ENCODE measurements at regions not wholly inside any gene's neighbourhood (a gene's known extent, or its start where the extent isn't known, plus 50 kb on each side); places are given as distances from the start of the nearest gene placed in this dataset.

DNA sequence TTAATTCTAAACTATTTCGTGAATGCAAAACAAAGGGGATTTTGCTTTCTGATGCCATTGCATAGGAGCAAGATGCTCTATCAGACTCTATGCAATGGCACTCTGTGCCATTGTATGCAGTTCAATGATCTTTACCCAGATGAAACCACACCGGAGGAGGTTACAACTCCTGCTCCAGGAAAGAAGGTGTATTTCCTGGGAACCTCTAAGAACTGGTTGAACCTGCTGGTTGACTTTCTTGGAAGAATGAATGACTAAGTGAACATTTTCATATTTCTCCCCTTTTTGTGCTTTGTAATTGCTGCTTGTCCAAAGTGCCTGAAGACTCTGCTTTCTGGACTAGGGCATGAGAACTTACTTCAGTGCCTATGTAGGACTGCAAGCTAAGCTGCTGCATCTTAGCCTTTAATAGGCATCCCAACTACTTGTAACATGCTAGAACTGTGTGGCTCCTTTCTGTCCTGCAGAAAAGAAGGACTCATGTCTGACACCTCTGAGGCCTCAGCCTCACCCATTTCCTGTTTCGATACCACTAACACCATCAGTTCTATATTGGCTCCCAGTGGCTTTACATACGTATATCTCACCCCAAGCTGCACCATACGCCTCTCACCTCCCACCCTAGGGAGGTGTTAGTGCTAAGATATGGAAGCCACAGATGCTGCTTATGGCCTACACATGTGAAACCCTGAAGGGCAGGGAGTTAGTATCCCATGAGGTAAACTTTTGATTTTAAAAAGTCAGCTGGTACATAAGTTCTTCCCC, 193.5 kb upstream of the CNOT2 start:
- TF ChIP-seq, protein P1, sequence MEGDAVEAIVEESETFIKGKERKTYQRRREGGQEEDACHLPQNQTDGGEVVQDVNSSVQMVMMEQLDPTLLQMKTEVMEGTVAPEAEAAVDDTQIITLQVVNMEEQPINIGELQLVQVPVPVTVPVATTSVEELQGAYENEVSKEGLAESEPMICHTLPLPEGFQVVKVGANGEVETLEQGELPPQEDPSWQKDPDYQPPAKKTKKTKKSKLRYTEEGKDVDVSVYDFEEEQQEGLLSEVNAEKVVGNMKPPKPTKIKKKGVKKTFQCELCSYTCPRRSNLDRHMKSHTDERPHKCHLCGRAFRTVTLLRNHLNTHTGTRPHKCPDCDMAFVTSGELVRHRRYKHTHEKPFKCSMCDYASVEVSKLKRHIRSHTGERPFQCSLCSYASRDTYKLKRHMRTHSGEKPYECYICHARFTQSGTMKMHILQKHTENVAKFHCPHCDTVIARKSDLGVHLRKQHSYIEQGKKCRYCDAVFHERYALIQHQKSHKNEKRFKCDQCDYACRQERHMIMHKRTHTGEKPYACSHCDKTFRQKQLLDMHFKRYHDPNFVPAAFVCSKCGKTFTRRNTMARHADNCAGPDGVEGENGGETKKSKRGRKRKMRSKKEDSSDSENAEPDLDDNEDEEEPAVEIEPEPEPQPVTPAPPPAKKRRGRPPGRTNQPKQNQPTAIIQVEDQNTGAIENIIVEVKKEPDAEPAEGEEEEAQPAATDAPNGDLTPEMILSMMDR (IDR thresholded peaks at IDR 0.05): no peak
- no peak for DNase-seq (ENCODE audit: low spot score)
- Histone ChIP-seq H3K27ac (no peak overlapping the region), H3K4me3 (no peak overlapping the region)

DNA sequence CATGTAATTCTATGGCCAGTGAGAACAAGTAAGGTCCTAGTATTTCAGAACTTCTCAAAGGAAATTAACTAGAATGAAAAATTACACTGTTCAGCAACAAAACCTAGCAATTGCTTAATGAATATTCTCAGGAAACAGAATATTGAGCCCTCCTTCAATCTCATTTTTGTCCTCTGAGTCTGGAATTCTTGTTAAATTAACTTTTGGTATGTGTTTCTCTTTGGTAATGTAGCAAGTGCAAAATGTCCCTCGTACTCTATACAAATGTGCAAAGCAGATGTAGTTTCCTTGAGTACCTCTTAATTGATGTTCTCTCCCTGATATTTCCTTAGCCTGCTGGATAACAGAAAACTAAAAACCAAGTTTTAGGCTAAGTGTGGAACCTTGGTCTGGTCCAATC, 190.8 kb upstream of the CNOT2 start:
- H3K4me3 ChIP-seq: no peak overlapping the region
- H3K27ac ChIP-seq: no peak overlapping the region
- DNase-seq (ENCODE audit: low spot score): no peak
- TF ChIP-seq, protein P1 (IDR thresholded peaks at IDR 0.05): no peak

DNA sequence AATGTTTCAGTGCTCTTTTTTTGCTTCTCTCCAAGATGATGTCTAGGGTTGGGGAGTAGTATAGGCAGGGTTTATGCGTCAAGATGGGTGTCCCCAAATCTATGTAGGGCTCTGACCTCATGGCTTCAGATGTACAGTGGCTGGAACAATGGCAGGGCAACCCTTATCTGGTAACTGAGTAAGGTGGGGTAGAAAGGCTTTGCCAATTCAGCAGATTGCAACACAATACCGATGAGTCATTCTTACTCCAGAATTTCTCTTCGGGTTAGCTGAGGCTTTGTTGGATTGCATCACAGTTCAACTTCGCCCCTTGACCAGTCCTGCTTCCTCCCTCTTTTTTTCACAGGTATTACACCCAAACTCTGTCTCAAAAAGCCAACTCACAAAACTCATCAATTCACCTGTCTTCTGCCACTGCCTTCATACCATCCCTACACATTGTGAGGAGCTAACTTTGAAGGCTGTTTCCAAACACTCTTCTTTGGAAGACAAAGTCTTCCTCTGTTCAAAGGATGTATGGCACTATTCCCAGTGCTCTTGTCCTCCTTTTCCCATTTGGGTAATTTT, 190.2 kb upstream of the CNOT2 start:
- DNase-seq (ENCODE audit: low spot score): no peak
- Histone ChIP-seq H3K27ac (no peak overlapping the region), H3K4me3 (no peak overlapping the region)
- TF ChIP-seq, protein P1 (IDR thresholded peaks at IDR 0.05): no peak

DNA sequence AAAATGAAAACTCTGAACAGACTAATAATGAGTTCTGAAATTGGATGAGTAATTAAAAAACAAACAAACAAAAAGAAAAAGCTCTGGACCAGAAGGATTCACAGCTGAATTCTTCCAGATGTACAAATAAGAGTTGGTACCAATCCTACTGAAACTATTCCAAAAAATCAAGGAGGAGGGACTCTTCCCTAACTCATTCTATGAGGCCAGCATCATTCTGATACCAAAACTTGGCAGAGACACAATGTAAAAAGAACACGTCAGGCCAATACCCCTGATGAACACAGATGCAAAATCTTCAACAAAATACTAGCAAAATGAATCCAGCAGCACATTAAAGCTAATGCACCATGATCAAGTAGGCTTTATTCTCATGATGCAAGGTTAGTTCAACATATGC, 183.9 kb upstream of the CNOT2 start:
- no peak overlapping the region for H3K27ac ChIP-seq
- H3K4me3 ChIP-seq: no peak overlapping the region
- no peak for DNase-seq (ENCODE audit: low spot score)
- TF ChIP-seq, protein P1 (IDR thresholded peaks at IDR 0.05): no peak

DNA sequence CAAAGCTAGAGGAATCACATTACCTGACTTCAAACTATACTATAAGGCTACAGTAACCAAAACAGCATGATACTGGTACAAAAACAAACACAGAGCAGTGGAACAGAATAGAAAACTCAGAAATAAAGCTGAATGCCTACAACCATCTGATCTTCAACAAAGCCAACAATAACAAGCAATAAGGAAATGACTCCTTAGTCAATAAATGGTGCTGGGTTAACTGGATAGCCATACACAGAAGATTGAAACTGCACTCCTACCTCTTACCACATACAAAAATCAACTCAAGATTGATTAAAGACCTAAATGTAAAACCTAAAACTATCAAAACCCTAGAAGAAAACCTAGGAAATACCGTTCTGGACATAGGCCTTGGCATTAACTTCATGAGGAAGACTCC, 182.6 kb upstream of the CNOT2 start:
- no peak overlapping the region for H3K4me3 ChIP-seq
- no peak overlapping the region for H3K27ac ChIP-seq
- TF ChIP-seq, protein P1 (IDR thresholded peaks at IDR 0.05): no peak
- DNase-seq (ENCODE audit: low spot score): no peak

DNA sequence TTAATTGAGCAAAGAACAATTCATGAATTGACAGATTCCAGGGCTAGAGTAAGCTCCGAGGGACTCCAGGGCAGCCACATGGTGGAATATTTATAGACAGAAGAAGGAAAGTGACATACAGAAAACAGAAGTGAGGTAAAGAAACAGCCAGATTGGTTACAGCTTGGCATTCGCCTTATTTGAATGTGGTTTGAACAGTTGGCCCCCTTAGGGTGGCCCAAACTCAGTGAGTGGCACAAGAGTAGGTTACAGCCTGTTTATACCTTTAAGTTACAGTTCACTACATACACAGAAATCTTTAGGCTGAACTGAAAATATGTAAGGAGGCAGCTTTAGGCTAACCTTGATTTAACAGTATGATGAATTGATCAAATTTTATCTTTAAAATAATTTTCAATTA, 174.5 kb upstream of the CNOT2 start:
- TF ChIP-seq, protein P1 (IDR thresholded peaks at IDR 0.05): no peak
- H3K4me3 ChIP-seq: no peak overlapping the region
- DNase-seq (ENCODE audit: low spot score): no peak
- H3K27ac ChIP-seq: no peak overlapping the region
